A549 (cell line): ENCODE measurements at regions not wholly inside any gene's neighbourhood (a gene's known extent, or its start where the extent isn't known, plus 50 kb on each side); places are given as distances from the start of the nearest gene placed in this dataset.

Experiments used
- EHMT2 ChIP-seq: fragments of 200-600 bp; sonication (generic); IDR thresholded peaks from 2 replicates; pipeline ENCODE4 v1.6.1; 2016; ENCODE audit warnings: antibody characterized with exemption, low read depth, mild to moderate bottlenecking, moderate library complexity
- NR3C1 ChIP-seq: fragments of >200 bp; sonication (Bioruptor Twin); formaldehyde crosslinking; IDR thresholded peaks from 3 replicates; pipeline ENCODE4 v1.6.1; 2017
- POLR2AphosphoS2 ChIP-seq: conservative IDR thresholded peaks from 2 replicates; pipeline ENCODE4 v1.6.1; 2012; ENCODE audit warnings: low read length, improper control_type of control experiment, inconsistent platforms
- ZSCAN20 ChIP-seq: fragments of 250-450 bp; sonication (Bioruptor Pico); IDR thresholded peaks from 2 replicates; pipeline ENCODE4 v1.8.0; 2022; ENCODE audit warnings: mild to moderate bottlenecking, moderate library complexity
- TF ChIP-seq, protein P1 (sequence below): fragments of >200 bp; sonication (Bioruptor Twin); formaldehyde crosslinking; IDR thresholded peaks from 3 replicates; pipeline ENCODE4 v1.5.1; 2016
- TF ChIP-seq, protein P2 (sequence below): fragments of 450-650 bp; IDR thresholded peaks from 2 replicates; pipeline ENCODE4 v1.6.1; 2014; ENCODE audit warnings: antibody characterized with exemption

DNA sequence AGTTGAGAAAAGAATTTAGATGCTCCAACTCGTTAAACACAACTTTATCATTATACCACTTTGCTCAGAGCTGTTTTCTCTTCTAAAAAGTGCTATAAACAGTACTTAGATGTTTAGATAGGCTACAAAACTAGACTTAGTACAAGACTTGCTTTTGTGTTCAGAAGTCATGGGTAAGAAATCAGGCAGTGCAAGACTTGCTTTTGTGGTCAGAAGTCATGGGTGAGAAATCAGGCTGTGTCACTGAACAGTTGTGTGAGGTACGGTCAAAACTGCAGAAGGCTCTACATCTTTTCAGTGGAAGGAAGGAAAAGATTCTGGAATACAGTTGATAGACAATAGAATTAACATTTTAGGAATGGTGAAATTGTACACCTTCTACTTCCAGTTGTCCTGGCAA, 239.7 kb downstream of the DNAJB9 start:
- no peak for TF ChIP-seq EHMT2
- TF ChIP-seq, protein P1, sequence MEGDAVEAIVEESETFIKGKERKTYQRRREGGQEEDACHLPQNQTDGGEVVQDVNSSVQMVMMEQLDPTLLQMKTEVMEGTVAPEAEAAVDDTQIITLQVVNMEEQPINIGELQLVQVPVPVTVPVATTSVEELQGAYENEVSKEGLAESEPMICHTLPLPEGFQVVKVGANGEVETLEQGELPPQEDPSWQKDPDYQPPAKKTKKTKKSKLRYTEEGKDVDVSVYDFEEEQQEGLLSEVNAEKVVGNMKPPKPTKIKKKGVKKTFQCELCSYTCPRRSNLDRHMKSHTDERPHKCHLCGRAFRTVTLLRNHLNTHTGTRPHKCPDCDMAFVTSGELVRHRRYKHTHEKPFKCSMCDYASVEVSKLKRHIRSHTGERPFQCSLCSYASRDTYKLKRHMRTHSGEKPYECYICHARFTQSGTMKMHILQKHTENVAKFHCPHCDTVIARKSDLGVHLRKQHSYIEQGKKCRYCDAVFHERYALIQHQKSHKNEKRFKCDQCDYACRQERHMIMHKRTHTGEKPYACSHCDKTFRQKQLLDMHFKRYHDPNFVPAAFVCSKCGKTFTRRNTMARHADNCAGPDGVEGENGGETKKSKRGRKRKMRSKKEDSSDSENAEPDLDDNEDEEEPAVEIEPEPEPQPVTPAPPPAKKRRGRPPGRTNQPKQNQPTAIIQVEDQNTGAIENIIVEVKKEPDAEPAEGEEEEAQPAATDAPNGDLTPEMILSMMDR, result no peak
- TF ChIP-seq NR3C1, result no peak
- TF ChIP-seq, protein P2, sequence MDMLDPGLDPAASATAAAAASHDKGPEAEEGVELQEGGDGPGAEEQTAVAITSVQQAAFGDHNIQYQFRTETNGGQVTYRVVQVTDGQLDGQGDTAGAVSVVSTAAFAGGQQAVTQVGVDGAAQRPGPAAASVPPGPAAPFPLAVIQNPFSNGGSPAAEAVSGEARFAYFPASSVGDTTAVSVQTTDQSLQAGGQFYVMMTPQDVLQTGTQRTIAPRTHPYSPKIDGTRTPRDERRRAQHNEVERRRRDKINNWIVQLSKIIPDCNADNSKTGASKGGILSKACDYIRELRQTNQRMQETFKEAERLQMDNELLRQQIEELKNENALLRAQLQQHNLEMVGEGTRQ, result no peak
- no peak for TF ChIP-seq ZSCAN20 (CRISPR knock-in tag)
- no peak for TF ChIP-seq POLR2AphosphoS2
